ENCODE measurements at regions not wholly inside any gene's neighbourhood (a gene's known extent, or its start where the extent isn't known, plus 50 kb on each side); places are given as distances from the start of the nearest gene placed in this dataset.

DNA sequence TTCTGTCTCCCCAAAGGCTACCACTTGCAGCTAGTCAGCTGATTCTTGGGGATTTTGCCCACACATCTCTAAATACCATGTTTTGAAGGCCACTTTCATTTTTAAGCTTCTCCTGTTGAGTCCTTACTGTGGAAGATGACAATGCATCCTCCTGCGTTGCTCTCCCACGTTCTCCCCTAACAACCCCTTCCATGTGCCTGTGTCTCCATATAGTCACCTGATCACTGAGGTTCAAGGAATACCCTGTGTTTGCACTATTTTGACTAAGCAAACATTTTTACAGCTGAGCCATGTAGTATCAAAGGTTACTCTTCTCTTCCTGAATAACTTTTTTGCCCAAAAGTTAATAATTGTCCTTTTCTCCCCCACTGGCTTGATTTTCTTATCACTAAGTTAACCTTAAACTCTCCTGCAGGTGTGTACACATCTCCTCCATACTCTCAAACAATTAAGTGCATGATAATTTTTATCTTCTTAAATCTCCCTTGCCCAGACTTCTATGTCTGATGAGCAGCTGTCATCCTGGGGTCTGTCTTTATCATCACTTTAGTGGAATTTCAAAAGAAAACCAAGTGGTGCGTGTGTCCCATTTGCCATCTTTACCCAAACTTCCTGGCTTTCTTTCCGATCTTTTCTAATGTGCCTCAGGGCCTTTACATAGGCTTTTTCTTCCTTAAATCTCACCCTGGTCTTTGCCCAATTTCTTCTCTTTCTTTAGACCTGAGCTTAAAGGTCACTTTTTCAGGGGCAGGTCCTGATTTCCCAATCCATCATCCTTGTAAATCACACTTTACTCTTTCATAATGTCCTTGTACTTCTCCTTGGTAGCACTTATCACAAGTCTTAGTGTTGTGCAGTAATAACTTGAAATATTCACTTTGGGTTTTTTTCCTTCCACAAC, 85.2 kb upstream of the SPATS2L start:
- no peaks in the 10 kb centered on the region for H3K36me3 ChIP-seq
- Mint-ChIP-seq H3K4me1 (peaks cover 21% of the 10 kb centered on the region), H3K27me3 (ENCODE audit: insufficient read depth, low read depth) (no peaks in the 10 kb centered on the region), H3K27ac (no peak overlapping the region), H3K36me3 (no peaks in the 10 kb centered on the region), H3K9me3 (no peaks in the 10 kb centered on the region), H3K4me3 (no peak overlapping the region)
- H3K9ac ChIP-seq: no peak overlapping the region
- H3K9me3 ChIP-seq (ENCODE audit: low read depth): no peaks in the 10 kb centered on the region
- H3K79me2 ChIP-seq (ENCODE audit: low read depth): no peaks in the 10 kb centered on the region
- peaks cover 12% of the 10 kb centered on the region for H3K4me1 ChIP-seq
- H3K27me3 ChIP-seq: no peaks in the 10 kb centered on the region
- H3F3A ChIP-seq (ENCODE audit: low read depth): no peaks in the 10 kb centered on the region
- no peaks in the 10 kb centered on the region for H4K20me1 ChIP-seq (ENCODE audit: low read depth)
- no peak for DNase-seq (ENCODE audit: low spot score)
- H2AFZ ChIP-seq (replicated peaks): no peak overlapping the region
- H3K4me2 ChIP-seq: no peak overlapping the region
- TF ChIP-seq EZH2phosphoT487 (IDR thresholded peaks at IDR 0.05) (no peak), EZH2 (IDR thresholded peaks at IDR 0.05) (no peak)
- TF ChIP-seq, protein P1, sequence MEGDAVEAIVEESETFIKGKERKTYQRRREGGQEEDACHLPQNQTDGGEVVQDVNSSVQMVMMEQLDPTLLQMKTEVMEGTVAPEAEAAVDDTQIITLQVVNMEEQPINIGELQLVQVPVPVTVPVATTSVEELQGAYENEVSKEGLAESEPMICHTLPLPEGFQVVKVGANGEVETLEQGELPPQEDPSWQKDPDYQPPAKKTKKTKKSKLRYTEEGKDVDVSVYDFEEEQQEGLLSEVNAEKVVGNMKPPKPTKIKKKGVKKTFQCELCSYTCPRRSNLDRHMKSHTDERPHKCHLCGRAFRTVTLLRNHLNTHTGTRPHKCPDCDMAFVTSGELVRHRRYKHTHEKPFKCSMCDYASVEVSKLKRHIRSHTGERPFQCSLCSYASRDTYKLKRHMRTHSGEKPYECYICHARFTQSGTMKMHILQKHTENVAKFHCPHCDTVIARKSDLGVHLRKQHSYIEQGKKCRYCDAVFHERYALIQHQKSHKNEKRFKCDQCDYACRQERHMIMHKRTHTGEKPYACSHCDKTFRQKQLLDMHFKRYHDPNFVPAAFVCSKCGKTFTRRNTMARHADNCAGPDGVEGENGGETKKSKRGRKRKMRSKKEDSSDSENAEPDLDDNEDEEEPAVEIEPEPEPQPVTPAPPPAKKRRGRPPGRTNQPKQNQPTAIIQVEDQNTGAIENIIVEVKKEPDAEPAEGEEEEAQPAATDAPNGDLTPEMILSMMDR (IDR thresholded peaks at IDR 0.05): no peak
- H3K27ac ChIP-seq: no peak overlapping the region
- H3K4me3 ChIP-seq: no peak overlapping the region

DNA sequence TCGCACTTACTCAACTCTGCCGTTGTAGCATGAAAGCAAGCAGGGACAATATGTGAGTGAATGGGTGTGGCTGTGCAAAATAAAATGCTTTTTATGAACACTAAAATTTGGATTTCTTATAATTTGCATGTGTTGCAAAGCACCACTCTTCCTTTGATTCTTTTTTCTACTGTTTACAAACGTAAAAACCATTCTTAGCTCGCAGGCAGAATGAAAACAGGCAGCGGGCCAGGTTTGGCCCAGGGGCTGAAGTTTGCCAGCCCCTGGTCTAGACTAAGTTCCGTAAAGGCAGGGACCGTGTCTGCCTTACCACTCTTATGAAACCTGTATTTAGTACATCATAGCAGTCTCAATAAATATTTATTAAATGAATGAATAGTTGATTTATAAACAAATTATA, 83.7 kb upstream of the SPATS2L start:
- H3K4me2 ChIP-seq: no peak overlapping the region
- H3K79me2 ChIP-seq (ENCODE audit: low read depth): no peaks in the 10 kb centered on the region
- Mint-ChIP-seq H3K9me3 (no peaks in the 10 kb centered on the region), H3K27me3 (ENCODE audit: insufficient read depth, low read depth) (no peaks in the 10 kb centered on the region), H3K36me3 (no peaks in the 10 kb centered on the region), H3K27ac (no peak overlapping the region), H3K4me3 (no peak overlapping the region), H3K4me1 (peaks cover 21% of the 10 kb centered on the region)
- H3F3A ChIP-seq (ENCODE audit: low read depth): no peaks in the 10 kb centered on the region
- no peak overlapping the region for H2AFZ ChIP-seq (replicated peaks)
- H3K36me3 ChIP-seq: no peaks in the 10 kb centered on the region
- no peak overlapping the region for H3K9ac ChIP-seq
- H3K27ac ChIP-seq: no peak overlapping the region
- peaks cover 12% of the 10 kb centered on the region for H3K4me1 ChIP-seq
- no peak overlapping the region for H3K4me3 ChIP-seq
- H3K27me3 ChIP-seq: no peaks in the 10 kb centered on the region
- H3K9me3 ChIP-seq (ENCODE audit: low read depth): no peaks in the 10 kb centered on the region
- no peak for TF ChIP-seq EZH2phosphoT487 (IDR thresholded peaks at IDR 0.05)
- TF ChIP-seq EZH2 (IDR thresholded peaks at IDR 0.05): no peak
- TF ChIP-seq, protein P1 (IDR thresholded peaks at IDR 0.05): no peak
- no peaks in the 10 kb centered on the region for H4K20me1 ChIP-seq (ENCODE audit: low read depth)
- no peak for DNase-seq (ENCODE audit: low spot score)

DNA sequence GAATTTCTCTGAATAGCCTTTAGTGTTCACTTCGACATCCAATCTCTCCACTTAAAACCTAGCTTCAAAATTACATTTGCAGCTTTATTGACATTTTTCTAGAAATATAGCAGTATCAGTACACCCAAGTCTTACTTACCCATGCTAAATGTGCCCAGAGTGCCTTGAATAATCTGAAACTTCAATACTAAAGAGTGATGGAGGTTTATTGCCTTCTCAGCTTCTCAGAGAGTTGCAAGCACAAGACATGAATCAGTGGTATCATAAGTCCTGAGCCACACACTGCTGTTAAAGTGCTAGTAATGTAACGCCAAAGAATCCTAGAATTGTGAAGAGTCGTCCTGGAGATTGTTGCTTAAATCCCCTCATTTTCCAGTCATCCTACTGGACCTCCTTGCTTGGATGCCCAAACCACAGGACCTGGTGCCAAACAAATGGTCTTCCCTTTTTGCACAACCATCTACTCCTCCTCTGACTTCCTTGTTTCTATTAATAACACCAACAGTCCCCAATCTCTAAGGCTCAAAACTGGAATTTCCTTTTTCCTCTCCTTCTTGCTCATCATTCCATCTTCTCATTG, 83.2 kb upstream of the SPATS2L start:
- Mint-ChIP-seq H3K9me3 (no peaks in the 10 kb centered on the region), H3K4me3 (no peak overlapping the region), H3K27ac (no peak overlapping the region), H3K36me3 (no peaks in the 10 kb centered on the region), H3K27me3 (ENCODE audit: insufficient read depth, low read depth) (no peaks in the 10 kb centered on the region), H3K4me1 (peaks cover 21% of the 10 kb centered on the region)
- Histone ChIP-seq H3K9ac (no peak overlapping the region), H3K27ac (no peak overlapping the region), H3K79me2 (ENCODE audit: low read depth) (no peaks in the 10 kb centered on the region), H3K4me2 (no peak overlapping the region), H3K4me3 (no peak overlapping the region), H3K27me3 (no peaks in the 10 kb centered on the region), H4K20me1 (ENCODE audit: low read depth) (no peaks in the 10 kb centered on the region), H2AFZ (replicated peaks) (no peak overlapping the region), H3K4me1 (peaks cover 12% of the 10 kb centered on the region), H3K9me3 (ENCODE audit: low read depth) (no peaks in the 10 kb centered on the region), H3F3A (ENCODE audit: low read depth) (no peaks in the 10 kb centered on the region), H3K36me3 (no peaks in the 10 kb centered on the region)
- TF ChIP-seq EZH2phosphoT487 (IDR thresholded peaks at IDR 0.05) (no peak), EZH2 (IDR thresholded peaks at IDR 0.05) (no peak)
- TF ChIP-seq, protein P1 (IDR thresholded peaks at IDR 0.05): no peak
- DNase-seq (ENCODE audit: low spot score): no peak
